Activated B cell treated with CpG ODN at 0.5 μM for 24 hours (primary cell): ENCODE measurements at regions not wholly inside any gene's neighbourhood (a gene's known extent, or its start where the extent isn't known, plus 50 kb on each side); places are given as distances from the start of the nearest gene placed in this dataset.

Source experiments
- ATAC-seq: fragments of 200-7000 bp; cut with Tn5 transposase; one replicate; pipeline ENCODE4 v1.10.0; 2021; ENCODE audit warnings: low read depth, mild to moderate bottlenecking, moderate library complexity
- CTCF ChIA-PET: fragments of 350-600 bp; sonication (Branson Sonifier 250); formaldehyde crosslinking; loops from one replicate; lab custom pipeline; 2021; ENCODE audit warnings: antibody characterized with exemption; lab: Charles Lee
- POLR2A ChIA-PET: fragments of 350-600 bp; sonication (Branson Sonifier 250); formaldehyde crosslinking; loops from one replicate; lab custom pipeline; 2021; ENCODE audit warnings: antibody characterized with exemption; lab: Charles Lee
- DNase-seq: peaks from one replicate; pipeline ENCODE4 v3.0.0; 2022
- H3K27ac Mint-ChIP-seq: one replicate; pipeline ENCODE4 v1.8.0; 2020; ENCODE audit warnings: mixed read lengths
- H3K27me3 Mint-ChIP-seq: one replicate; pipeline ENCODE4 v1.8.0; 2021; ENCODE audit warnings: mixed read lengths
- H3K36me3 Mint-ChIP-seq: one replicate; pipeline ENCODE4 v1.8.0; 2021; ENCODE audit warnings: low read depth, mixed read lengths
- H3K4me1 Mint-ChIP-seq: one replicate; pipeline ENCODE4 v1.8.0; 2021; ENCODE audit warnings: mixed read lengths
- H3K4me3 Mint-ChIP-seq: one replicate; pipeline ENCODE4 v1.8.0; 2020; ENCODE audit warnings: mild to moderate bottlenecking, mixed read lengths
- H3K9me3 Mint-ChIP-seq: one replicate; pipeline ENCODE4 v1.8.0; 2020; ENCODE audit warnings: mixed read lengths
- intact Hi-C: fragments of 100-400 bp; cut with micrococcal nuclease; formaldehyde crosslinking; loops from one replicate; pipeline ENCODE4 v1.15.1; 2024
- TF ChIP-seq, protein P1 (sequence below): fragments of 200-600 bp; IDR thresholded peaks from one replicate; pipeline ENCODE4 v1.8.0; 2022; ENCODE audit warnings: antibody characterized with exemption, mild to moderate bottlenecking

GRCh38 chr2:226623587-226624368, 175.8 kb downstream of the IRS1 start:
- intact Hi-C loops = no loop called here
- Mint-ChIP-seq H3K4me3 (no peak overlapping the region), H3K27ac (no peak overlapping the region), H3K36me3 (no peaks in the 10 kb centered on the region), H3K4me1 (no peaks in the 10 kb centered on the region), H3K27me3 (peaks cover 14% of the 10 kb centered on the region), H3K9me3 (no peaks in the 10 kb centered on the region)
- TF ChIP-seq, protein P1, sequence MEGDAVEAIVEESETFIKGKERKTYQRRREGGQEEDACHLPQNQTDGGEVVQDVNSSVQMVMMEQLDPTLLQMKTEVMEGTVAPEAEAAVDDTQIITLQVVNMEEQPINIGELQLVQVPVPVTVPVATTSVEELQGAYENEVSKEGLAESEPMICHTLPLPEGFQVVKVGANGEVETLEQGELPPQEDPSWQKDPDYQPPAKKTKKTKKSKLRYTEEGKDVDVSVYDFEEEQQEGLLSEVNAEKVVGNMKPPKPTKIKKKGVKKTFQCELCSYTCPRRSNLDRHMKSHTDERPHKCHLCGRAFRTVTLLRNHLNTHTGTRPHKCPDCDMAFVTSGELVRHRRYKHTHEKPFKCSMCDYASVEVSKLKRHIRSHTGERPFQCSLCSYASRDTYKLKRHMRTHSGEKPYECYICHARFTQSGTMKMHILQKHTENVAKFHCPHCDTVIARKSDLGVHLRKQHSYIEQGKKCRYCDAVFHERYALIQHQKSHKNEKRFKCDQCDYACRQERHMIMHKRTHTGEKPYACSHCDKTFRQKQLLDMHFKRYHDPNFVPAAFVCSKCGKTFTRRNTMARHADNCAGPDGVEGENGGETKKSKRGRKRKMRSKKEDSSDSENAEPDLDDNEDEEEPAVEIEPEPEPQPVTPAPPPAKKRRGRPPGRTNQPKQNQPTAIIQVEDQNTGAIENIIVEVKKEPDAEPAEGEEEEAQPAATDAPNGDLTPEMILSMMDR = no peak
- ATAC-seq (no peak), DNase-seq (no peak)
- ChIA-PET CTCF (no interaction called here), POLR2A (no interaction called here)

DNA sequence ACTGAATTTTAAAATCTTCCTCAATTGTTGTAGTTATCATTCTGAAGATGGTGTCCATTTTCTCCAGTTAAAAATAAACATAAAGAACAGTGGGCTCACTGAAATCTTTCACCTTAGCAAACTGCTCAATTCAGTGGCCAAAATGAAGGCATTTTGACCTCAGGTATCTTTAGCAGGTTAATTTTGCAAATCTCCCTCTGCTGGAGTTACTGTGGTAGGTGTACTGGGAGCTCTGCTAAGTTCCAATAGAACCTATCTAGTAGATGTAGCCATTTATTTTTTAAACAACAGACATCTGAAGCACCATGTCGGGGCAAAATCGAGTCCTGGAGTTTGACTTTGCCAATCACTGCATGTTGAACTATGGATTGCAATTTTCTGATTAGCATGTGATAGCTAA, 177.1 kb downstream of the IRS1 start:
- ChIA-PET CTCF (no interaction called here), POLR2A (no interaction called here)
- DNase-seq (no peak), ATAC-seq (no peak)
- Mint-ChIP-seq H3K9me3 (no peaks in the 10 kb centered on the region), H3K27me3 (peaks cover 9% of the 10 kb centered on the region), H3K4me3 (no peak overlapping the region), H3K36me3 (no peaks in the 10 kb centered on the region), H3K4me1 (no peaks in the 10 kb centered on the region), H3K27ac (no peak overlapping the region)
- TF ChIP-seq, protein P1 = no peak
- intact Hi-C loops = no loop called here

GRCh38 chr2:226620176-226620575, 179.4 kb downstream of the IRS1 start:
- POLR2A ChIA-PET = no interaction called here
- Mint-ChIP-seq H3K27me3 (peaks cover 9% of the 10 kb centered on the region), H3K27ac (no peak overlapping the region), H3K9me3 (no peaks in the 10 kb centered on the region), H3K36me3 (no peaks in the 10 kb centered on the region), H3K4me1 (no peaks in the 10 kb centered on the region), H3K4me3 (no peak overlapping the region)
- CTCF ChIA-PET = no interaction called here
- intact Hi-C loops = no loop called here
- DNase-seq = no peak
- TF ChIP-seq, protein P1 = no peak
- no peak for ATAC-seq

- Mint-ChIP-seq H3K36me3 (no peaks in the 10 kb centered on the region), H3K27me3 (peaks cover 9% of the 10 kb centered on the region), H3K4me3 (no peak overlapping the region), H3K9me3 (no peaks in the 10 kb centered on the region), H3K4me1 (no peaks in the 10 kb centered on the region), H3K27ac (no peak overlapping the region)
- no peak for ATAC-seq
- TF ChIP-seq, protein P1 = no peak
- ChIA-PET POLR2A (no interaction called here), CTCF (no interaction called here)
- no peak for DNase-seq
- intact Hi-C loops = no loop called here
Observed at GRCh38 chr2:226619707-226620106, 179.9 kb downstream of the IRS1 start.

GRCh38 chr2:226618875-226619605, 180.6 kb downstream of the IRS1 start:
- no peak overlapping the region for H3K4me3 Mint-ChIP-seq
- ChIA-PET CTCF (no interaction called here), POLR2A (no interaction called here)
- peaks cover 9% of the 10 kb centered on the region for H3K27me3 Mint-ChIP-seq
- intact Hi-C loops = no loop called here
- ATAC-seq = no peak
- no peaks in the 10 kb centered on the region for H3K36me3 Mint-ChIP-seq
- H3K9me3 Mint-ChIP-seq = no peaks in the 10 kb centered on the region
- no peaks in the 10 kb centered on the region for H3K4me1 Mint-ChIP-seq
- TF ChIP-seq, protein P1 = no peak
- no peak for DNase-seq
- H3K27ac Mint-ChIP-seq = no peak overlapping the region
